Mucosa of descending colon (tissue), 3 donors: ENCODE measurements at regions not wholly inside any gene's neighbourhood (a gene's known extent, or its start where the extent isn't known, plus 50 kb on each side); places are given as distances from the start of the nearest gene placed in this dataset.
"Not testable (repeated sequence)": the region's sequence is repeated elsewhere in the genome, so short reads cannot be mapped to it uniquely, and the experiment has no call there.

Experiments used
- ATAC-seq: fragments of 200-7000 bp; cut with Tn5 transposase; one replicate; pipeline ENCODE4 v1.9.1; 2020; ENCODE audit warnings: mild to moderate bottlenecking, moderate library complexity
- DNase-seq, 3 donors: peaks; one replicate each; pipeline ENCODE4 v3.0.0-alpha.2; 2020
- H3K36me3 ChIP-seq: fragments of 200-600 bp; one replicate; pipeline ENCODE4 v1.8.0; 2021; ENCODE audit warnings: low read depth, mild to moderate bottlenecking
- H3K4me1 ChIP-seq: fragments of 200-600 bp; one replicate; pipeline ENCODE4 v1.8.0; 2021; ENCODE audit warnings: low read depth, mild to moderate bottlenecking
- H3K4me3 ChIP-seq: fragments of 200-600 bp; one replicate; pipeline ENCODE4 v1.8.0; 2021; ENCODE audit warnings: mild to moderate bottlenecking
- H3K9me3 ChIP-seq: fragments of 200-600 bp; one replicate; pipeline ENCODE4 v1.8.0; 2021; ENCODE audit warnings: mild to moderate bottlenecking
- intact Hi-C, 2 donors: fragments of 100-400 bp; cut with DNase I in 1 of 2; cut with micrococcal nuclease in 1 of 2; formaldehyde crosslinking; loops; one replicate each; pipeline versions ENCODE4 v1.11.0 to v1.11.1; 2022; cut with DNase I, micrococcal nuclease
- TF ChIP-seq, protein P1 (sequence below): fragments of 200-600 bp; IDR thresholded peaks from one replicate; pipeline ENCODE4 v1.8.0; 2022; ENCODE audit warnings: antibody characterized with exemption, mild to moderate bottlenecking
- donor health status: DM: no; HTN: no; CAD: no; lungs with moderate emphysema.
- donor health status: DM: no; HTN: no; CAD: no.
- donor health status: DM: no; HTN: yes; CAD: no.

DNA sequence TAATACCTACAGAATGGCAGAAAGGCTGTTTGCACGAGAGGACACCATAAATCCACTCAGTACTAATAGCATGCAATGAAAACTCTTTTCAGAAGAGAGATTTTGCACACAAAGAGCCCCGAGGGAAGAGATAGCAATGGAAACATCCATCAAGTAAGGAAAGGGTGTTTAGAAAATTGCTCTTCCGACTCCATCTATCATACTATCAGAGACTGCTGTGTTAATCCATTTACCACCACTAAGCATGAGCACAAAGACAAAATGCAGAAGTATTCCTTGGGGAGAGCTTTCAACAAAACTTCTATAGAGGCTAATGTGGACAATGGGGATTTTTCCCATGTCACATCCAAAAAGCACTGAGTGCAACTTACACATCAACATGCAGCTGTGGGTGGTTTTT, 72.1 kb upstream of the PLAAT1 start:
- Histone ChIP-seq H3K36me3 (no peaks in the 10 kb centered on the region), H3K4me3 (no peak overlapping the region), H3K9me3 (no peaks in the 10 kb centered on the region), H3K4me1 (no peaks in the 10 kb centered on the region)
- ATAC-seq (no peak), DNase-seq (no peak)
- TF ChIP-seq, protein P1, sequence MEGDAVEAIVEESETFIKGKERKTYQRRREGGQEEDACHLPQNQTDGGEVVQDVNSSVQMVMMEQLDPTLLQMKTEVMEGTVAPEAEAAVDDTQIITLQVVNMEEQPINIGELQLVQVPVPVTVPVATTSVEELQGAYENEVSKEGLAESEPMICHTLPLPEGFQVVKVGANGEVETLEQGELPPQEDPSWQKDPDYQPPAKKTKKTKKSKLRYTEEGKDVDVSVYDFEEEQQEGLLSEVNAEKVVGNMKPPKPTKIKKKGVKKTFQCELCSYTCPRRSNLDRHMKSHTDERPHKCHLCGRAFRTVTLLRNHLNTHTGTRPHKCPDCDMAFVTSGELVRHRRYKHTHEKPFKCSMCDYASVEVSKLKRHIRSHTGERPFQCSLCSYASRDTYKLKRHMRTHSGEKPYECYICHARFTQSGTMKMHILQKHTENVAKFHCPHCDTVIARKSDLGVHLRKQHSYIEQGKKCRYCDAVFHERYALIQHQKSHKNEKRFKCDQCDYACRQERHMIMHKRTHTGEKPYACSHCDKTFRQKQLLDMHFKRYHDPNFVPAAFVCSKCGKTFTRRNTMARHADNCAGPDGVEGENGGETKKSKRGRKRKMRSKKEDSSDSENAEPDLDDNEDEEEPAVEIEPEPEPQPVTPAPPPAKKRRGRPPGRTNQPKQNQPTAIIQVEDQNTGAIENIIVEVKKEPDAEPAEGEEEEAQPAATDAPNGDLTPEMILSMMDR = no peak
- intact Hi-C loops = no loop called here

DNA sequence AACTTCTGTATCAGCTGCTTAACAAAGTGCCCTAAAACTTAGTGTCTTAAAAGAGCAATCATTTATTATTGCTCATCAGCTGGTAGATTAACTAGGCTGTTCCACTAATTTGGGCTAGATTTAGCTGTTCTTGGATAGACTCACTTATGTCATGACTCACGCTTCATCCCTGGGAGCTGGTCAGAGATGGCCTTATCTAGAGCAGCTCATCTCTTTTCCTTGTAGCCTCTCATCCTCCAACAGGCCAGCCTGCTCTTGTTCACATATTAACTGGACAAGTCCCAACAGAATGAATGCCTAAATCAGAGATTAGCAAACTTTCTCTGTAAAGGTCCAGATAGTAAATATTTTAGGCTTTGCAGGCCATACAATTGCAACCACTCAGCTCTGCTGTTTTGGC, 66.9 kb upstream of the PLAAT1 start:
- Histone ChIP-seq H3K4me3 (no peak overlapping the region), H3K4me1 (no peaks in the 10 kb centered on the region), H3K36me3 (no peaks in the 10 kb centered on the region), H3K9me3 (no peaks in the 10 kb centered on the region)
- no peak for ATAC-seq
- intact Hi-C loops = no loop called here
- DNase-seq = no peak
- TF ChIP-seq, protein P1 = no peak

DNA sequence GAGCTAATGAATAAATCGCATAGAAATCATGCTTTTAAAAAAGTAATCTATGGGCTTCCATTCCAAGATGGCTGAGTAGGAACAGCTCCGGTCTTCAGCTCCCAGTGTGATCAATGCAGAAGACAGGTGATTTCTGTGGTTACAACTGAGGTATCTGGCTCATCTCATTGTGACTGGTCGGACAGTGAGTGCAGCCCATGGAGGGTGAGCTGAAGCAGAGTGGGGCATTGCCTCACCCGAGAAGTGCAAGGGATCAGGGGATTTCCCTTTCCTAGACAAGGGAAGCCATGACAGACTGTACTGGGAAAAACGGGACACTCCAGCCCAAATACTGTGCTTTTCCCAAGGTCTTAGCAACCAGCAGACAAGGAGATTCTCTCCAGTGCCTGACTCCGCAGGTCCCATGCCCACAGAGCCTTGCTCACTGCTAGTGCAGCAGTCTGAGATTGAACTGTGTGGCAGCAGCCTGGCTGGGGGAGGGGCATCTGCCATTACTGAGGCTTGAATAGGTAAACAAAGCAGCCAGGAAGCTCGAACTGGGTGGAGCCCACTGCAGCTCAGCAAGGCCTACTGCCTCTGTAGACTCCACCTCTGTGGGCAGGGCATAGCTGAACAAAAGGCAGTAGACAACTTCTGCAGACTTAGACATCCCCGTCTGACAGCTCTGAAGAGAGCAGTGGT, 61.5 kb upstream of the PLAAT1 start:
- DNase-seq = peak in 1 of 3 donors; percentile 6
- ATAC-seq, H3K9me3 ChIP-seq, intact Hi-C loops, H3K36me3 ChIP-seq, H3K4me1 ChIP-seq, H3K4me3 ChIP-seq: not testable (repeated sequence)

DNA sequence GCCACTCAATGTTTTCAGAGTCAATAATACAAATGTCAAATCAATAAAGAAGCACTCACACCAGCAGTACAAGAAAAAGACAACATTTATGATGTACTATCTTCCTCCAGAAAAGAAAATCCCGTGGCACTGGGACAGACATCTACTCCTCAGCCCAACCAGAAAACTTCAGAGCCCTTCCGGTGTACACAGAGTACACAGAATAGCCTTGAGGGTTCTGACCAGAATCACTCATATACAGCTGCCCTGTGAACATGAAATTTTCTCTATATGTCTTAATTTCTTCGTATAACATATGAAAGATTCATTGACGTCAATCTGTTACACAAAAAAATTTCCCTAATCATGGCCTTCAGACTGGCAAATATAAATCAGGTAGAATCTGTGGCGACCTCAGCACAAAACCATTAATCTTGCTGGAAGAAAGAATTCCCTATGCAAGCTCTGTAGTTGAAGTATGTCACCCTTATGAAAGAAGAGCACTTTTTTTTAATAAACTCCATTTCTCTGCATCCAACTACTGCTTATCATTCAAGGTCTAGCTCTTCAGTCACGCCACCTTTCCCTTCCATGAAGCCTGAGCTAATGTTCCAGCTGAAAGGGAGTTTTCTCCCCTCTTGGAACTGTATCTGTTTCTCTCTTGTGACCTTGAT, 53.8 kb upstream of the PLAAT1 start:
- Histone ChIP-seq H3K36me3 (no peaks in the 10 kb centered on the region), H3K4me3 (no peak overlapping the region), H3K9me3 (no peaks in the 10 kb centered on the region), H3K4me1 (no peaks in the 10 kb centered on the region)
- ATAC-seq (no peak), DNase-seq (no peak)
- intact Hi-C loops = no loop called here
- TF ChIP-seq, protein P1 = no peak

DNA sequence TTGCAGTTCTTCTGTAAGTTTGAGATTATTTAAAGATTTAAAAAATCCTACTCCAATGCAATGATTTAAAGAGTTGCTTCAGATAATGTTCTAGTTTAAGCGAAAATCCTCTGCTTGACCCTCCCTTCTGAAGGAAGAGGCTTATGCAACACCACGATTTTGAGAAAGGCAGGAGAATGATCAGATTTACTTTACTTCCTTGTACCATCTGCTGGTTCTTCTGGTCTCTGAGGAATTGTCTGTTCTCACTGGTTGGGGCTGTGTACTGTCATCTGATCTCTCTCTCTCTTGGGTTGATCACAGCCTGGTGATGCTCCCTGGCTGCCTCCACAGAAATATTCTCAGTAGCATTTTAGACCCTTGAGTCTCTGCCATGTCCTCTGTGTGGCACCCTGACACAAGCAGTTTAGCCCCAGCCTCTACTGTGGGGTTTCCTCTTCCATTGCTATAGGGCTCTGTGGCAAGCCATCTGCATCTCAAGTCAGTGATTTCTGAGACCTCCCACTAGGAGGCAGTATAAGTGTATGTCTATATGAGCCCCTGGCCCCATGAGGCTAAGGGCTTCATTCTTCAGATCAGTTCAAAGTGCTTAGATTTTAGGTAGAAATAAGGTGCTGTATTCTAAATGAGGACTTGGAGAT, 50.8 kb upstream of the PLAAT1 start:
- H3K4me1 ChIP-seq = no peaks in the 10 kb centered on the region
- peak; percentile 49 for ATAC-seq
- DNase-seq = peak in 1 of 3 donors; percentile 49
- H3K9me3 ChIP-seq = no peaks in the 10 kb centered on the region
- TF ChIP-seq, protein P1 = no peak
- H3K36me3 ChIP-seq = no peaks in the 10 kb centered on the region
- intact Hi-C loops = no loop called here
- H3K4me3 ChIP-seq = no peak overlapping the region
